H1 (cell line): ENCODE measurements at regions not wholly inside any gene's neighbourhood (a gene's known extent, or its start where the extent isn't known, plus 50 kb on each side); places are given as distances from the start of the nearest gene placed in this dataset.

Experiments
- EGR1 ChIP-seq: IDR thresholded peaks from 2 replicates; pipeline ENCODE4 v1.6.1; 2011; ENCODE audit warnings: low read depth, low read length, borderline replicate concordance
- SP2 ChIP-seq: IDR thresholded peaks from 2 replicates; pipeline ENCODE4 v1.6.1; 2012; ENCODE audit warnings: mild to moderate bottlenecking, low read length, inconsistent platforms

DNA sequence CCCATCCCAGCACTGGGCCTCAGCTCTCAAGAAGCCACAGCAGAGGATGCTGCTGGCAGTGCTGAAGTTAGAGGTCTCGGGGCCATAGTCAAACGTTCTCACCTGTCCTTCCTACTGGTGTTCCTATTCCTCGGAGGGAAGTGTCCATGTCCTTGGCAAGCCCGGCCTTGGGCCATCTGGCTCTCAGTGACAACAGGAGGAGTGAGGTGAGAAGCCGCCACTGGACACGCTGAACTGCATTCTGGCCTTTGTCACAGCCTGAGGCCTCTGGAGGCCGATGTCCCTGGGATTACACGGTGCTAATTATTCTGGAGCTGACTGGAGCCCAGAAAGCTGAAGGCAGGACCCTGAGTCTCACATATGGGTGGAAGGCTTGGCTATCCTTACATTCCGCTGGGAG, 92.5 kb downstream of the OLFM1 start (continued):
- no peak for TF ChIP-seq SP2
- no peak for TF ChIP-seq EGR1
